ENCODE measurements at regions not wholly inside any gene's neighbourhood (a gene's known extent, or its start where the extent isn't known, plus 50 kb on each side); places are given as distances from the start of the nearest gene placed in this dataset.
"Not testable (repeated sequence)": the region's sequence is repeated elsewhere in the genome, so short reads cannot be mapped to it uniquely, and the experiment has no call there.

- intact Hi-C loops (cut with DNase I): no loop called here
- ATAC-seq: no peak
- DNase-seq (ENCODE audit: missing footprints): no peak
These were observed 696.0 kb upstream of the EEF2KMT start for GRCh38 chr16:5793556-5793955.

GRCh38 chr16:5791011-5791657 lies 693.5 kb upstream of the EEF2KMT start:
- intact Hi-C loops (cut with DNase I): no loop called here
- ATAC-seq (no peak), DNase-seq (ENCODE audit: missing footprints) (no peak)

- intact Hi-C loops (cut with DNase I): no loop called here
- ATAC-seq (no peak), DNase-seq (ENCODE audit: missing footprints) (no peak)
These were observed 692.9 kb upstream of the EEF2KMT start for GRCh38 chr16:5790512-5790911.

GRCh38 chr16:5789033-5789432 lies 691.4 kb upstream of the EEF2KMT start:
- intact Hi-C loops (cut with DNase I): no loop called here
- ATAC-seq (no peak), DNase-seq (ENCODE audit: missing footprints) (no peak)

GRCh38 chr16:5781436-5781835 lies 683.8 kb upstream of the EEF2KMT start:
- ATAC-seq (no peak), DNase-seq (ENCODE audit: missing footprints) (no peak)
- intact Hi-C loops (cut with DNase I): no loop called here

GRCh38 chr16:5776876-5777275 lies 679.3 kb upstream of the EEF2KMT start:
- DNase-seq (ENCODE audit: missing footprints): no peak
- intact Hi-C loops (cut with DNase I): no loop called here
- ATAC-seq: no peak

GRCh38 chr16:5775916-5776315 lies 678.3 kb upstream of the EEF2KMT start:
- no peak for ATAC-seq
- intact Hi-C loops (cut with DNase I): no loop called here
- no peak for DNase-seq (ENCODE audit: missing footprints)

- no peak for ATAC-seq
- DNase-seq (ENCODE audit: missing footprints): no peak
- intact Hi-C loops (cut with DNase I): no loop called here
These were observed 672.5 kb upstream of the EEF2KMT start for GRCh38 chr16:5770118-5770517.

- DNase-seq (ENCODE audit: missing footprints) (no peak), ATAC-seq (no peak)
- intact Hi-C loops (cut with DNase I): no loop called here
These were observed 671.9 kb upstream of the EEF2KMT start for GRCh38 chr16:5769513-5769912.

GRCh38 chr16:5768445-5768844 lies 670.9 kb upstream of the EEF2KMT start:
- ATAC-seq (no peak), DNase-seq (ENCODE audit: missing footprints) (no peak)
- intact Hi-C loops (cut with DNase I): no loop called here

GRCh38 chr16:5763176-5763575 lies 665.6 kb upstream of the EEF2KMT start:
- DNase-seq (ENCODE audit: missing footprints) (no peak), ATAC-seq (no peak)
- intact Hi-C loops (cut with DNase I): no loop called here

GRCh38 chr16:5762362-5762761 lies 664.8 kb upstream of the EEF2KMT start:
- intact Hi-C loops (cut with DNase I): no loop called here
- ATAC-seq (no peak), DNase-seq (ENCODE audit: missing footprints) (no peak)

GRCh38 chr16:5761592-5761991 lies 664.0 kb upstream of the EEF2KMT start:
- intact Hi-C loops (cut with DNase I): no loop called here
- ATAC-seq (no peak), DNase-seq (ENCODE audit: missing footprints) (no peak)

- intact Hi-C loops (cut with DNase I): loop anchor here (10.0 kb wide), 1 partner anchor 887 kb away; no protein-coding TSS in a partner anchor
- no peak for DNase-seq (ENCODE audit: missing footprints)
- no peak for ATAC-seq
These were observed 660.7 kb upstream of the EEF2KMT start for GRCh38 chr16:5758281-5758680.

GRCh38 chr16:5756969-5757368 lies 659.4 kb upstream of the EEF2KMT start:
- ATAC-seq: no peak
- DNase-seq (ENCODE audit: missing footprints): no peak
- intact Hi-C loops (cut with DNase I): loop anchor here (10.0 kb wide), 1 partner anchor 888 kb away; no protein-coding TSS in a partner anchor

- DNase-seq (ENCODE audit: missing footprints) (no peak), ATAC-seq (no peak)
- intact Hi-C loops (cut with DNase I): loop anchor here (10.0 kb wide), 1 partner anchor 891 kb away; no protein-coding TSS in a partner anchor
These were observed 655.8 kb upstream of the EEF2KMT start for GRCh38 chr16:5753381-5753780.

GRCh38 chr16:5751216-5751615 lies 653.6 kb upstream of the EEF2KMT start:
- intact Hi-C loops (cut with DNase I): loop anchor here (10.0 kb wide), 1 partner anchor 894 kb away; no protein-coding TSS in a partner anchor
- ATAC-seq: no peak
- DNase-seq (ENCODE audit: missing footprints): no peak

GRCh38 chr16:5750439-5750838 lies 652.8 kb upstream of the EEF2KMT start:
- not testable (repeated sequence) for DNase-seq (ENCODE audit: missing footprints); ATAC-seq
- intact Hi-C loops (cut with DNase I): loop anchor here (10.0 kb wide), 1 partner anchor 894 kb away; no protein-coding TSS in a partner anchor

- intact Hi-C loops (cut with DNase I): no loop called here
- ATAC-seq (no peak), DNase-seq (ENCODE audit: missing footprints) (no peak)
These were observed 641.0 kb upstream of the EEF2KMT start for GRCh38 chr16:5738586-5738985.

- ATAC-seq: no peak
- intact Hi-C loops (cut with DNase I): no loop called here
These were observed 638.8 kb upstream of the EEF2KMT start for GRCh38 chr16:5736209-5736930.

More at GRCh38 chr16:5736209-5736930, 638.8 kb upstream of the EEF2KMT start:
- no peak for DNase-seq (ENCODE audit: missing footprints)
